ENCODE measurements at regions not wholly inside any gene's neighbourhood (a gene's known extent, or its start where the extent isn't known, plus 50 kb on each side); places are given as distances from the start of the nearest gene placed in this dataset.
"Not testable (repeated sequence)": the region's sequence is repeated elsewhere in the genome, so short reads cannot be mapped to it uniquely, and the experiment has no call there.

DNA sequence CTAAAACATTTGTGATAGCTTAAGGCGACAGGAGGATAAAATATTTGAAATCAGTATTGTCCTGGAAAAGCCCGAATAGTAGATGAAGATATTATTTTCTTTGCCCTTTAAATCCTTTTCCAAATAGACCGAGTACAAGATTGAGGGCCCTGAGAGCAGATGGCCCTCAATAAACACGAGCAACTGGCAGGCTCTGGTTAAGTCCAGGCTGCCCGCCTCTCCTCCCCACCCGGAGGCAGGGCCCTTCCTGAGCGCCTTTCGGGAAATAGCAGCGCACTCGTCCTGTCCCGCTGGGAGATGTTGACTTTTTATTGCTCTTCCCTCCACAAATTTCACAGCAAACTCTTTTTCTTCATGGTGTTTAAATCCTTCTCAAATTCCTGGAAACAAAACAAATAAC is 50.8 kb upstream of the MAX start:
- DNase-seq = no peak

DNA sequence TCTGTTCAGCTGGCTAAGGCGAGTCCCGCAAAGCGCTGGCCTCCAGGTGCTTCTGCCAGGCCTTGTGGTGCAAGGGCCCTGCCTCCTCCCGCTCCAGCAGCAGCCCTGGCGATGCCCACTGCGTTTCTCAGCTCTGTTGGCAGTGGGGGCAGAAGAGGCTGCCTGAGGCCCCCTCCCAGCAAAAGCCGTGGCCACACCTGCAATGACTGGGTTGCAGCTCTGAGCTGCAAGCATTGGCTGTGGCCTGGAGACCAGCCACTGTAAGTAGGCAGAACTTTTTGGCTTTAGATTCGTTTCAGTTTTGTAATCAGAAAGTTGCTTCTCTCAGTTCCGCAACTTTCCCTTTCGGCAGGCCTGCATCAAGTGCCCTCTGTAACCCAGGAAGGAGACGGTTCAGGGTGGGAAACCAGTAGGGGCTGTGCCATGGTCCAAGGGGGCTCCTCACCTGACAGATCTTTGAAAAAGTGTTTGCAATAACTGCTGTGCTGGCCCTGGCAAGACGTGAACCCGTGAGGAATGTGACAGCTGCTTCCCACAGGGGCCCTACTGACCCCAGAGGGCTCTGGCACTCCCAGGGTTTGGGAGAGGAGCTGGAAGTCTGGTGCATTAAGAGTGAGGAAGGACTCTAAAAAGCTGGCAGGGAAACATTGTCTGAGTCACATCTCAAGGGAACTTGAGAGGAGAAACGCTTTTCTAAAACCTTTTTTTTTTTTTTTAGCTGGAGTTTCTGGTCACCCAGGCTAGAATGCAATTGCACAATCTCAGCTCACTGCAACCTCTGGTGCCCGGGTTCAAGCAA is 54.5 kb upstream of the MAX start:
- DNase-seq = no peak

DNA sequence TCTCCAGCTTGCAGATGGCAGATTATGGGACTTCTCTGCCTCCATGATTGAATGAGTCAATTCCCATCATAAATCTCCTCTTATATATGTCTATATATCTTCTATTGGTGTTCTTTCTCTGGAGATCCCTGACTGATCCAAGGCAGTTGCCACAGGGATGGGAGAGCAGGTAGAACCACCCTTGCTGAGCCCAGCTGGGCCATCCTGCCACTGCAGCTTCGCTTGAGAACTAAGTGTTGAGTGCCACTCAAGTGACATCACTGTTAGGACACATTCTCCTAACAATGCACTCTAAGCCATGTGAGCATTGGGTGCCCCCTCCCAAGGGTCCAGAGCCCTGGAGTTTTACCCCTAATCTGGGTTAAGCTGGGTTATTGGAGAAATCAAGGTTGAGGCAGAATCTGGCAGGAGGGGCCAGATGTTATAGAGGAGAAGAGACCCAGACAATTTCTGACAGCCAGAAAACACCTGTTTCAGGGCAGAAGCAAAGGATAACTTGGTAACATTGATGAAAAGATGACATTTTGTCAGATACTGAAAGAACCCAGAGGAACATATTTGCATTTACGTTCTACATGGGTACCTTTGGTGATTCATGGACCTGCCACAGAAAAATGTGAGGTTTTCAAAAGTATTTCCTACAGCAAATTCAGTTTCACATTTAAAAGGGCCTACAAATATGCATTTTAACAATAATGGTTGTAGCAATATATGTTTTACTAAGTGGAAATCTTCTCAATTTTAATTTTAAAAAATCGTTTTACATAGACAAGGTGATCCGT is 57.2 kb upstream of the MAX start:
- DNase-seq = no peak

DNA sequence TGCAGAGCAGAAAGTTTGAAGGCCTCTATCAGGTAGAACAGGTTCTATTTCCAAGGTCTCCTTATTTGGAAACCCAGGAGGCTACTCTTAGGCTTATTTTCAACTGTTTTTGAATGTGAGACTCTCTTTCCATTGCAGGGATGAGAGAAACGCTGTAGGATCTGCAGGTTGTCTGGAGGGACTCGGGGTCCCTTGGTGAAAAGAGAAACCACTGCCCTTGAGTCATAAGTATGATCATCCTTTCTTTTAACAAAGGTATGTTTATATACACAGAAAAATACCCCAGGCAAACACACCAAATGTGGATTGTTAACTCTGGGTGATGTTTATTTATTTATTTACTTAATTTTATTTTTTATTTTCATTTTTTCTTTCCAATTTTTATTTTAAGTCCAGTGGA is 57.8 kb upstream of the MAX start:
- no peak for DNase-seq

DNA sequence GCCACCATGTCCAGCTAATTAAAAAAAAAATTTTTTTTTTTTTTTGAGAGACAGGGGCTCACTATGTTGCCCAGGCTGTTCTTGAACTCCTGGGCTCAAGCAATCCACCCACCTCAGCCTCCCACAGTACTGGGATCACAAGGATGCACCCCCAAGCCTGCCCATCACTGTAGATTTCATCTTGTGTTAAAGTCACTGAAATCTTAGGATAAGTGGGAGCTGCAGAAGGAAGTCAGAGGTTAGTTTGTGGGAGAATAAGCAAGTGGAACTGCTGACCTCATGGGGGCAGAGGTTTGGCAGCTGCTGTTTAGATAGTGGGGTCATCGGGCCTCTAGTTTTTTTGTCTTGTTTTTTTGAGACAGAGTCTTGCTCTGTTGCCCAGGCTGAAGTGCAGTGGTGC is 59.7 kb upstream of the MAX start:
- DNase-seq = no peak

DNA sequence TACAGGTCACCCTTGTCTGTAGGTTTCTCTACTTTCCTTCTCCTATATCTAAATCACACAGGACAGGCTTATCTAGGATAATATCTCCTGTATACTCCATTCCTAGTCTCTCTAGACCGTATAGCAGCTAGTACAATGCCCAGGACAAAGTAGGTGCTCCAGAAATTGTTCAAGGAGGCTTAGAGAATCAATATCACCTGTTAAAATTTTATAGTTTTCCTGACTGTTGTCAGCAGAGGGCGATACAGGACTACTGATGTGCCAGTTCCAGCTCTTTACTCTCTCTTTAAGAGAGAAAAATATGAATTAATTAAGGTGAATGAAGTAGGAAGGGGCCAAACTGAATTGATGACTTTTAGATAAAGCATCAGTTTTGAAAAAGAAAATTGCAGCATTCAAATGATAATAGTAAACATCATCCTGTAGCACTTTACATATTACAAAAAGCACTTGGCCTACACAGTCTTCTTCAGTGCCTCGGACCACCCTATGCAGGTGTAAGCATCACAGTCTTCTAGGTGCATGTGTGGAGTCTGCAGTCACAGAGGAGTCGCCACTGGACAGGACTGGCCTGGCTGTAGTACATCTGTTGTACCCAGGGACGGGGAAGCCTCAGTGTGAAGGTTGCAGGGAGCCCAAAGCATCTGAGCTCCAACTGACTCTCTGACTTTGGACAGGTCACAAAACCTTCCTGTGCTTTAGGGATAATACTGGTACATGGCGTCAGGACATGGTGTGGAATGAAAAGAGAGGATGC is 61.9 kb upstream of the MAX start:
- DNase-seq = peak; percentile 23 to 29

DNA sequence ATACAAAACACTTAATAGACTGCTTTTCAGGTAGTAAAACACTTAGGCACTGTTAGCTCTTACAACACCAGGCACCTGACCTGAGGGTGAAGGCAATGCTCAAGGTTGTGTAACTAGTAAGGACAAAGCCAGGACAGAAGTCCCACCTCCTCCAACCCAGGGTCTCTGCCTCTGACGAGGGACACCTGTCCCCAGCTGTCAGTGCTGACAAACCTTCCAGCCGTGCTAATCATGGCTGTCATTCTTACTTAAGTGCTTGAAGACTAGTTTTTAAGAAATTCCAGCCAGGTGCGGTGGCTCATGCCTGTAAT is 62.5 kb upstream of the MAX start:
- DNase-seq = no peak

DNA sequence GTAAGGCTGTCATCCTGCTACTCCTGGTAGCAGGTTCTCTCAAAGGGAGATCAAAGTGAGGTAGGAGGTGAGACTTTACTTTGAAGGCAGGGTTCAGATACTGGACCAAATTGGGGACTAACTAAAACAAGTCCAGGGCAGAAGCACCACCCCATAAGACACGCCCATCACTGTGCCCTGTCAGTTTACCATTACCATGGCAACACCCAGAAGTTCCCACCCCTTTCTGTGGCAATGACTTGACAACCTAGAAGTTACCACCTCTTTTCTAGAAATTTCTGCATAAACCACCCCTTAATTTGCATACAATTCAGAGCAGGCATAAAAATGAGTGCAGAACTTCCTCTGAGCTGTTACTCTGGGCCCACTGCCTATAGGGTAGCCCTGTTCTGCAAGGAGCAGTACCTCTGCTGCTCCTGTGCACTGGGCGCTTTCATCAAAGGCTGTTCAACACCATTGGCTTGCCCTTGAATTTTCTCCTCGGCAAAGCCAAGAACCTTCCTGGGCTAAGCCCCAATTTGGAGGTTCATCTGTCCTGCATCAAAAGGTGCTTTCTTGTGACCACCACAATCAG is 64.8 kb upstream of the MAX start:
- DNase-seq = no peak

DNA sequence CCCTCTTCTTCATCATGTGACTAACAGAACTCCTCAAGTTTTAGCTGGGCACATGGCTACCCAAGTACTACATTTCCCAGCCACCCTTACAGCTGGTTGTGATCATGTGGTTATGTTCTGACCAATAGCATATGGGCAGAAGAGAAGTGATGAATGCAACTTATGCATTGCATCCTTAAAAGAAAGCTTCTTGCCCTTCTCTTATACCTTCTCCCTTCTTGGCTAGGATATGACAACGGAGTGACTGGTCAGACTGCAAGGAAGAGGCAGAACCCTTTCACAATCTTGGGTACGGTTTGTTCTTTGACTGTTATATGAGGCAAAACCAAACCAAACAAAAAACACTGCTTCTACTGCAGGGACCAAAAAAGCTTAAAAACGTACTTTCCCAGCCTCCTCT is 66.5 kb upstream of the MAX start:
- no peak for DNase-seq

DNA sequence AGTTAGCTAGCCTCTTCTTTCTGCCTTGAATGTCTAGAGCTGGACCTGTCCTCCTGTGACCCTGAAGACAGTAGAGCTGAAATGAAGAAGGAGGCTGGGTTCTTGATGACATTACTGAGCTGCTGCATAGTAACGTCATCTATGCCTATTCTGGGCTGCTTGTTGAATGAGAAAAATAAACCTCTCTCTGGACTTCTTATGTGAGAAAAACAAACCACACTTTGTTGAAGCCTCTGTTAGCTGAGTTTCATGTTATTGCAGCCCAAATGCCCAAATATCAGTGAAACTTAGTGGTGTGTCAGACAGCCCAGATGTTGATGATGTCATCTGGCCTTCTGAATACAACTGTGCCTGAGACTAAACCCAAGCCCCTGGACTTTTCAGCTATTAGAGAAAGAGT is 67.0 kb upstream of the MAX start:
- no peak for DNase-seq

DNA sequence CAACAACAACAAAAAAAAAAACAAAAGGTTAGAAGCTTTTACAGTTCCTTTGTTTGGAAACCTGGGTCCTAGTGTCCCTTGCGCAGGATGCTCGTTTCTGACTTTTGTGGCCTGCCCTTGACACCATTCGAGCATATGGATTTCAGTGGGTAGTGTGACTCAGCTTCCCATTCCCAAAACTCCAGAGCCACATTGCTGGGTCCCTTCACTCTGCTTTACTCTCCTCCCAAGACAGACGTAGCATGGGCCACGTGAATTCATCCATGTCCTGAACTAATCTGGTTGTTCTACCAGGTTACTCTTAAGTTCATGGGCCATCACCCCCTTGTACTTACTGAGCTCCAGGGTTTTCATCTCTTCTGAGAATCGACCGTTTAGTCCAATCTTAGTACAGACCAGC is 68.0 kb upstream of the MAX start:
- no peak for DNase-seq

DNA sequence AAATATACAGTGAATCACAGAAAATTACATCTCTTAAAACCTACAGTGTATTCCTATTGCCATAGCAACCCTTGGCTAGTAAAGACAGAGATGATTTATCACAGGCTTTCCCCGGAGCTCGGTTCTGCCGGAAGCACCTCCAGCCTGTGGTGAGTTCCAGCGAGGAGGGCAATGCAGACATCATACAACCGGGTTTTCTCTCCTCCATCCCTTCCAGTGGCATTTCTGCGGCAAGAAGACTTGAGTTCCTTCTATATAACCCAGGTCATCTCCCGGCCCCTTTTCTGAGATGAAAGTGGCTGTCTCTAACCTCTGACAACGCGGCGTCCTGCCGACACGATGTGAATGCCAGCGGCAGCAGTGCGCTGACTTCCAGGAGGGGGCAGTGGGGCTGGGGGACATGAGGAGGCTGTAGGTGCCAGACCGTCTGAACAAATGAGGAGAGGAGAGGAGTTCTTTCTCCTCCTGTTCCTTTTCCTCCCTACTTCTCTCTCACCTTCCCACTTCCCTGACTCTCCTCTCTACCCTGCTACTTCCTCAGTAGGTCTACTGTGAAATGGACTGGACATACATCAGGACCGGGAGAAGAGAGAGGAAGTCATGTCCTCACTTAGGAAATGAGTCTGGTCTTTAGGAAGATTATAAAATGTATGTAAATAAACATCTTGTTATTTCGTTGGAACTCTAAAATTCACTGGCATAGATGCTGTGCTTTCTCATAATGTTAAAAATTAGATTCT is 68.6 kb upstream of the MAX start:
- DNase-seq = peak; percentile 27 to 28

DNA sequence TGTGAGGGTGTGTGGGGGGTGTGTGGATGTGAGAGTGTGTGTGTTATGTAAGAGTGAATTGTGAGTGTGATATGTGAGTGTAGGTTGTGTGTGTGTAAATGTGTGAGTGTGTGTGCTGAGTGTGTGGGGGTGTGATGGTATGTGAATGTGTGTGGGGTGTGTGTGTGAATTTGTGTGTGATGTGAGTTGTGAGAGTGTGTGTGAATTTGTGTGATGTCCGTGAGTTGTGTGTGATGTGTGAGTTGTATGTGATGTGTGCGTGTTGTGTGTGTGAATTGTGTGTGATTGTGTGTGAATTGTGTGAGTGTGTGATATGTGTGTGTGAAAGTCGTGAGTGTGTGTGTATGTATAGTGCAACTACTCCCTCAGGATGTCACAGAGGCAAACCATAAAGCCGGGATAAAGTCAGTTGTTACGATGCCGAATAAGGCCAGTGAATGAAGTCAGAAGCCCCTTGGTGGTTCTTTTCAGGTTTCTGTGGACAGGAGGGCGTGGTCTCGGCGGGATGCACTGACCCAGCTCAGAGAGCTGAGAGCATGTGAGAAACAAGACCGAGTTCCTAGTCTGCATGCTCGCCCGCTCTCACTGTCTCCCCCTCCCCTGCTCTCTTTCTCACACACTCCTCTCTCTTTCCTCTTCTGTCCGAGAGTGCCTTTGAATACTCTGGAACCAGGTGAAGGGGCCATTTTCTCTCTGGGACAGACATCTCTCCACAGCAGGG is 71.8 kb upstream of the MAX start:
- DNase-seq = no peak

DNA sequence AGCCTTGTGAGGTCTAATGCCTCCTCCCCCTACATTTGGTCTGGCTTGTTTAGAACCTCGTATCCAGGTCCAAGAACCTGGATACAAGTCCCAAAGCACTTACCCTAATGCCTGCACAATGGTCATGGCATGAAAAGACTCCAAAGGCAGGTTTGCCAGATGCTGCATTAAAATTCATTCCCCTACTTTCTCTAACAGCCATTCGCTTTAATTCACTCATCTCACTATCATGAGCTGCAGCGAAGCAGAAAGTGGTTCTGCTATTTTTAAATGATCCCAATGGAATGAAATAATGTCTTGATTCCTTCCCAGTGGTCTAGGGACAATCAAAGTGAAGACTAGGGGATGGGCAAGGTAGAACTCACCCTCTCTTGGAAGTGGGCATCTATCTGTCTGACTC is 72.5 kb upstream of the MAX start:
- DNase-seq = no peak

DNA sequence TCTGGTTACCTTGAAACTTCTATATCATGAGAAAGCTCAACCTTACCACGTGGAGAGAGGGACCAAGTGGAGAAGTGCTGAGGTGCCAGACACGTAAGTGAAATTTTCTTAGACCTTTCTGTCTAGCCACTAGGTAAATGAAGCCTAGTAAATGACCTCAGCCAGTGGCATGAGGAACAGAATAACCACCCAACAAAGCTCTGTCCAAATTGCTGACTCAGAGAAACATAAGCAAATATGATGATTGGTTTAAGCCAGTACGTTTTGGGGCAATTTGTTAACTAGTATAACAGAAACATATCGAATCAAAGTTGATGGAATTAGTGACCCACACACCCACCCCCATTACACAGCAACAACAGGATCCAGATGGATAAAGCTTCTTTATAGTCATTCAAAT is 75.2 kb upstream of the MAX start:
- DNase-seq = no peak

DNA sequence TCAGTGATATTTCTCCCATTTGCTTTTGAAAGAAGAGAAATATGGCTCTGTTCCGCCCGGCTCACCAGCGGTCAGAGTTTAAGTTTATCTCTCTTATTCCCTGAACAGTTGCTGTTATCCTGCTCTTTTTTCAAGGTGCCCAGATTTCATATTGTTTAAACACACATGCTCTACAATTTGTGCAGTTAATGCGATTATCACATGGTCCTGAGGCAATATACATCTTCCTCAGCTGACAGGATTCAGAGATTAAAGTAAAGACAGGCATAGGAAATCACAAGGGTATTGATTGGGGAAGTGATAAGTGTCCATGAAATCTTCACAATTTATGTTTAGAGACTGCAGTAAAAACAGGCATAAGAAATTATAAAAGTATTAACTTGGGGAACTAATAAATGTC is 76.9 kb upstream of the MAX start:
- not testable (repeated sequence) for DNase-seq

DNA sequence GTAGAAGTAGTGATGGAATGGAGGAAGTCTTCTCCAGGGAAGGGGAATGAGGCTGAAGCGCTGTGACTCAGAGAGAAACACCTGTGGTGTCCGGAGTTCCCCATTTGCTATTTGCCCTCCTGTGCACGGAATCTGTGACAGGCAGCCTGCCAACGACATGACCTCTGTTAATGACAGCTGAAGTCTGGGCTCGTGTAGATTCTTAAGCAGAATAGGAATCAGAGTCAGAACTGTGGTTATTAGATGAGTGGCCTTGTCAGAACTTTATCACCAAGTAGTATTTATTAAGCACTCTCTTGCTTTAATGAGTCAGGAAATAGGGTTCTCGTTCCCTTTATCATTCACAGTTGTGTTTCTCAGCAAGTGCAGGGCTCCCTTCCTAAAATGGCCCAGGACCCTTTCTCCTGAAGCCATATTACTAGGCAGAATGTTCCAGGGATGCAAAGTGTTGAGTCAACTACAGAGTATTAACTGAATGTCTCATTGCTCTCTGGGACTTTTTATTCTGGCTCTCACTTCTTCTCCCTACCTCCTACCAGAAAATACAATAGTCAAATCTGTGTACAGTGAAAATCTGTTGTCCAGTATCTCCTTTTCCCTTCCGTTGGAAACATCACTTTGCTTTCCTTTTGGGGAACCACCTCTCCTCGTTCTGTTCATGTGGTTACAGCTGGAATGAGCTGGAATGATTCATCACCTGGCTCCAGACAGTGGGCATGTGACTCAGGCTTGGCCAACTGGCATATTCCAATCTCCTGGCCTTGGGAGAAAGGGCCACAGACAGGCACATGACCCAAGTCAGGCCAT is 77.8 kb upstream of the MAX start:
- DNase-seq = peak; percentile 15 to 26

DNA sequence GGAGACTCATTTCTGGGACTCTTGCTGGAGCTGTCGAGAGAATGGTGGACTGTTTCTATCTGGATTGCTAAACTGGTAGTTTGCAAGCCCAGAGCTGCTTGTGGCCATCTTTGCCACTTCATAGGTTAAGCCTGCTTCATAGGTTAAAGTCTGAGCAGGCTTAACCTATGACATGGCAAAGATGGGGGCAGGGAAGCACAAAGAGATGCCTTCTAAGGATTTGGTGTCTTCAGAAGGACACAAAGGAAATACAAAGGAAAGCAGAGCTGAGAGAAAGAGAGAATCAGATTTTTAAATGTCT is 78.4 kb upstream of the MAX start:
- no peak for DNase-seq

DNA sequence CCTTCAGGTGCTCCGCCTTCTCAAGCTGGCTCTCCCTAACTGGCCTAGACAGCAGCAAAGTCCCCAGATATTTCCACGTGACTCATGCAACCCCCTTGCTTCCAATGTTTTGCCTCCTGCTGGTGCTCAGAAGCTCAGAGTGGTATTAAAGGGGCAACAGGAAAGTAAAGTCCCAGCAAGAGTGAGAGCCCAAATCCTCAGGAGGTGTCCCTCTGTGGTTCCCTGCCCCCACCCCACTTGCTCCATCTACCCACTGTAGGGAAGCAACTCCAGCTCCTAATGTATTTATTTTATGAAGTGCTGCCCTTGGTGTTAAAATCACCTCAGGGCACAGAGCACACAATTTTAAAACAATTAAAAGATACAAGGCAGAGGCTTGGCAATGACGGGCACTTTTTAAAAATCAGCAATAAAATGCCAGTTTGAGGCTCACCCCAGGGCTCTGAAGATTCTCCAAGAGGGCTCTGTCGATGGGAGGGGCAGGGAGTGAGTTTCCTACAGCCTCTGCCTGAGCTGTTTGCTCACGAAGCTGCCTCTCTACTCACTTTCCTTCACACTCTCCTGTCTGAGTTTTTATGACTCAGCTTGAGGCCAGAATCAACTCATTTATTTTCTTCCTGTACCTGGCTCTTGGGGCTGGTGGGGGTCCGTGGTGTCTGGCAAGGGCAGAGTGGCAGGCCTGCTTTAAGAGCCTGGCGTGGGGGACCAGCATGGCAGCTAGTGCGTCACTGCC is 81.9 kb upstream of the MAX start:
- no peak for DNase-seq

DNA sequence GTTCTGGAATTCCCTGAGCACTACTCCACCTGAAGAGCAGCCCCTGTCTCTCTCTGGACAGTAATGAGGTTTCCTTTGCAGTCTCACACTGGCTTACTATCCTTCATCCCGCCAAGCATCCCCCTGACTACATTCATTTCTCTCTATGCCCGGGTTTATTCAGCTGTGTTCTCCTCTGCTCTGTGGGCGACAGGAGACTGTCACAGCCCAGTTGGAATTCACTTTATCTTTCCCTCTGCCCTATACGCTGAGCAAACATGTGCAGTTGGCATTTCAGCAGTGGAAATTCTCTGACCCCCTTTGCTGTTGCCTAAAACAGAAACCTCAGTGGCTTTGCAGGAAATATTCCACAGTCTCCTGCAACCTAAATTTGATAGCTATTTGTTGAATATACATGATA is 83.5 kb upstream of the MAX start:
- DNase-seq = no peak

DNA sequence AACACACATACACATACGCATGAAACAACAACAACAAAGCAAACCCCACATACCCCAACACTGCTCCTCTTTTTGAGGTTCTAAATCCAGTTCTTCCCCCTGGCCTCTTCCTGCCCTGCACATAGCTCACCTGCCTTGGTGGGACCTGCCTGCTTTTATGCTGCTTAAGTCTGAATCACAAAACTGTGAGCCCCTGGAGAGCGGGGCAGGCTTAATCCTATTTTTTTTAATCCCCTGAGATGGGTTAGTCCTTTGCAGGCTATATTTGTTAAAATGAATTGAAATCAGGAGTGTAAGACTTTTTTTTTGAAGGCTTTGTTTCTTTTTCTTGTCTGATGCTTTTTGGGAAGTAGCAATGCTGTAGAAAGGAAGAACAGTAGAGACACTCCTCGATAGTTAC is 84.6 kb upstream of the MAX start:
- no peak for DNase-seq
